ENCODE measurements at regions not wholly inside any gene's neighbourhood (a gene's known extent, or its start where the extent isn't known, plus 50 kb on each side); places are given as distances from the start of the nearest gene placed in this dataset.

GRCh38 chrX:40827331-40827730 is 92.0 kb upstream of the MED14 start:
- Histone ChIP-seq H3K36me3 (no peaks in the 10 kb centered on the region), H3K9me3 (ENCODE audit: low read depth) (no peaks in the 10 kb centered on the region), H3K27ac (no peak overlapping the region), H3K27me3 (no peaks in the 10 kb centered on the region), H3K4me3 (no peak overlapping the region), H3K4me1 (ENCODE audit: low read depth) (no peaks in the 10 kb centered on the region)
- no peak for TF ChIP-seq CTCF (IDR thresholded peaks at IDR 0.05; ENCODE audit: low read depth, low read length)
- DNase-seq (ENCODE audit: low read depth in 1 of 2, low spot score in 1 of 2), result no peak

- TF ChIP-seq CTCF (IDR thresholded peaks at IDR 0.05; ENCODE audit: low read depth, low read length), result no peak
- Histone ChIP-seq H3K4me3 (no peak overlapping the region), H3K27ac (no peak overlapping the region), H3K9me3 (ENCODE audit: low read depth) (no peaks in the 10 kb centered on the region), H3K4me1 (ENCODE audit: low read depth) (no peaks in the 10 kb centered on the region), H3K36me3 (no peaks in the 10 kb centered on the region), H3K27me3 (no peaks in the 10 kb centered on the region)
- DNase-seq (ENCODE audit: low read depth in 1 of 2, low spot score in 1 of 2), result no peak
These were observed 96.4 kb upstream of the MED14 start for GRCh38 chrX:40831750-40832149.

- Histone ChIP-seq H3K9me3 (ENCODE audit: low read depth) (no peaks in the 10 kb centered on the region), H3K27me3 (no peaks in the 10 kb centered on the region), H3K36me3 (no peaks in the 10 kb centered on the region), H3K4me3 (no peak overlapping the region), H3K4me1 (ENCODE audit: low read depth) (no peaks in the 10 kb centered on the region), H3K27ac (no peak overlapping the region)
- no peak for TF ChIP-seq CTCF (IDR thresholded peaks at IDR 0.05; ENCODE audit: low read depth, low read length)
- DNase-seq (ENCODE audit: low read depth in 1 of 2, low spot score in 1 of 2), result no peak
These were observed 97.4 kb upstream of the MED14 start for GRCh38 chrX:40832723-40833122.

- no peaks in the 10 kb centered on the region for H3K27me3 ChIP-seq
- DNase-seq (ENCODE audit: low read depth in 1 of 2, low spot score in 1 of 2), result no peak
- no peaks in the 10 kb centered on the region for H3K36me3 ChIP-seq
These were observed 98.9 kb upstream of the MED14 start for GRCh38 chrX:40834225-40834624.

GRCh38 chrX:40835526-40835925 is 100.2 kb upstream of the MED14 start:
- Histone ChIP-seq H3K9me3 (ENCODE audit: low read depth) (no peaks in the 10 kb centered on the region), H3K4me1 (ENCODE audit: low read depth) (no peaks in the 10 kb centered on the region), H3K36me3 (no peaks in the 10 kb centered on the region), H3K4me3 (no peak overlapping the region), H3K27ac (no peak overlapping the region), H3K27me3 (no peaks in the 10 kb centered on the region)
- no peak for TF ChIP-seq CTCF (IDR thresholded peaks at IDR 0.05; ENCODE audit: low read depth, low read length)
- DNase-seq (ENCODE audit: low read depth in 1 of 2, low spot score in 1 of 2), result no peak

More at GRCh38 chrX:40834225-40834624, 98.9 kb upstream of the MED14 start:
- Histone ChIP-seq H3K9me3 (ENCODE audit: low read depth) (no peaks in the 10 kb centered on the region), H3K4me3 (no peak overlapping the region), H3K27ac (no peak overlapping the region), H3K4me1 (ENCODE audit: low read depth) (no peaks in the 10 kb centered on the region)
- TF ChIP-seq CTCF (IDR thresholded peaks at IDR 0.05; ENCODE audit: low read depth, low read length), result no peak

GRCh38 chrX:40843643-40844042 is 108.3 kb upstream of the MED14 start:
- Histone ChIP-seq H3K27me3 (no peaks in the 10 kb centered on the region), H3K36me3 (no peaks in the 10 kb centered on the region), H3K4me1 (ENCODE audit: low read depth) (peaks cover 13% of the 10 kb centered on the region), H3K9me3 (ENCODE audit: low read depth) (no peaks in the 10 kb centered on the region), H3K4me3 (no peak overlapping the region), H3K27ac (no peak overlapping the region)
- TF ChIP-seq CTCF (IDR thresholded peaks at IDR 0.05; ENCODE audit: low read depth, low read length), result no peak
- no peak for DNase-seq (ENCODE audit: low read depth in 1 of 2, low spot score in 1 of 2)

All from cardiac muscle cell (in vitro differentiated cells and primary cell).